ENCODE measurements at regions not wholly inside any gene's neighbourhood (a gene's known extent, or its start where the extent isn't known, plus 50 kb on each side); places are given as distances from the start of the nearest gene placed in this dataset.

DNA sequence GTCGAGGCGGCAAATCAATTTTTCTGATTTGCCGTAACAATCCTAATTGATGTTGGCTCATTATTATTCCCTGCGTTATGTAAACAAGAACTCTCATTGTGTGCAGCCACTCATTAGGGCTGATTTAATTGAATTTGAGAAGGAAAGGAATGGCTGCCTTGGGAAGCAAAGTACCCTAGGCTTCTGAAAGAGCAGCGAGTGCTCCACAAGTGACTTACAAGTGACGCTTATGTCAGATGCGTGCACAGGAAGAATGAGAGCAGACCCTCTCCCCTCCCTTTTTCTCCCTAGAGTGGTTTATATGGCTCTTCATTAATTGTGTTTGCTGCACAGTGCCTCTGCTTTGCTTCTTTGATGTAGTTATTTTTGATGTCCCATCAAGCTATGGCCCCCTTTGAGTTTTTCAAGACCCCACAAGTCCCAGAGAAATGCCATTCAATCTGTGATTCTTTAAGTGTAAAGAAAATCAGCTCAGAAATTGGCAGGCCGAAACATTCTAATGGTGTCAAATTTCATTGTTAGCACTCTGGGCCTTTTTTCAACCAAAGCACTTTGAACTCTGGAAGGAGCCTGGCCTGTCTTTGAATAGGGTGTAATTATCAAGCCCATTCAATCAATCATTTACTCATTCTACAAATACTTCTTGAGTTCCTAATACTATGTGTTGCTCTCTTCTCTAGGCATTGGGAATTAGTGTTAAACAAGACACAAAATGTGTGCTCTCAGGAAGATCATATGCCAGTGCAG is 86.8 kb upstream of the VAV3 start:
- TF ChIP-seq, protein P1, sequence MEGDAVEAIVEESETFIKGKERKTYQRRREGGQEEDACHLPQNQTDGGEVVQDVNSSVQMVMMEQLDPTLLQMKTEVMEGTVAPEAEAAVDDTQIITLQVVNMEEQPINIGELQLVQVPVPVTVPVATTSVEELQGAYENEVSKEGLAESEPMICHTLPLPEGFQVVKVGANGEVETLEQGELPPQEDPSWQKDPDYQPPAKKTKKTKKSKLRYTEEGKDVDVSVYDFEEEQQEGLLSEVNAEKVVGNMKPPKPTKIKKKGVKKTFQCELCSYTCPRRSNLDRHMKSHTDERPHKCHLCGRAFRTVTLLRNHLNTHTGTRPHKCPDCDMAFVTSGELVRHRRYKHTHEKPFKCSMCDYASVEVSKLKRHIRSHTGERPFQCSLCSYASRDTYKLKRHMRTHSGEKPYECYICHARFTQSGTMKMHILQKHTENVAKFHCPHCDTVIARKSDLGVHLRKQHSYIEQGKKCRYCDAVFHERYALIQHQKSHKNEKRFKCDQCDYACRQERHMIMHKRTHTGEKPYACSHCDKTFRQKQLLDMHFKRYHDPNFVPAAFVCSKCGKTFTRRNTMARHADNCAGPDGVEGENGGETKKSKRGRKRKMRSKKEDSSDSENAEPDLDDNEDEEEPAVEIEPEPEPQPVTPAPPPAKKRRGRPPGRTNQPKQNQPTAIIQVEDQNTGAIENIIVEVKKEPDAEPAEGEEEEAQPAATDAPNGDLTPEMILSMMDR (conservative IDR thresholded peaks at IDR 0.05; ENCODE audit: low read depth, low read length), result no peak
- DNase-seq (ENCODE audit: low read depth), result peak; percentile 30
- no peak overlapping the region for H3K4me3 ChIP-seq (ENCODE audit: low read depth, low read length)

DNA sequence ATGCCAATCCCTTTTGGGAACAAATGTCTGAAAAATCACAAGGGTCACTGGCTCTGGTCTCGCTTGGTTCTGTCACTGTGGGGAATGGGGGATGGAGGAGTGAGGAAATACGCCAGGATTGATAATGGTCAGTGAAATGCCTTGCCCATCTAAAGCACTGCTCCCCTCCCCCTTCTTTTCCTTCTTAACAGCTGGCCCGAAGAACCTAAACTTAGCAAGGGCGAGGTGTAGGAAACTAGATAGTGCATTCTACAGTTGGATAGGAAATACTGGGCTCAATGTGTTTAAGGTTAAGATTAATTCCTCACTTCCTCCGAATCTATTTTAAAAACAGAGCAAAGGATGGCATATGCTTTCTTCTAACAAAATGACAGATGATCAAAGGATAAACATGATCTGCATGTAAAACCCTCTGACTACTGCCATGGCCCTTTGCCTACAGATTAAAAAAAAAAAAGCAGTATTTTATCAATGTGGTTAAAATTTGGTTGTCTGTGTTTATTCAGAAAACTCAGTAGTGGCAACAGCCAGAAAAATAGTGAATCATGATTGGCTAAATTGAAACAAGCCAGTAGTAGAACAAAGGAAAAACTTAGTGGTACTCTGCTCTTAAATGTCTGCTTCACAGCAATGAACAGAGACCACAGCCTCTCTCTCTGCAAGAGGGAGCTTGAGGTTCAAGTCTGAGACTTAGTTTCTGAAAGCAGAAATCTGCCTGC is 86.1 kb upstream of the VAV3 start:
- TF ChIP-seq, protein P1 (conservative IDR thresholded peaks at IDR 0.05; ENCODE audit: low read depth, low read length), result no peak
- no peak for DNase-seq (ENCODE audit: low read depth)
- no peak overlapping the region for H3K4me3 ChIP-seq (ENCODE audit: low read depth, low read length)

DNA sequence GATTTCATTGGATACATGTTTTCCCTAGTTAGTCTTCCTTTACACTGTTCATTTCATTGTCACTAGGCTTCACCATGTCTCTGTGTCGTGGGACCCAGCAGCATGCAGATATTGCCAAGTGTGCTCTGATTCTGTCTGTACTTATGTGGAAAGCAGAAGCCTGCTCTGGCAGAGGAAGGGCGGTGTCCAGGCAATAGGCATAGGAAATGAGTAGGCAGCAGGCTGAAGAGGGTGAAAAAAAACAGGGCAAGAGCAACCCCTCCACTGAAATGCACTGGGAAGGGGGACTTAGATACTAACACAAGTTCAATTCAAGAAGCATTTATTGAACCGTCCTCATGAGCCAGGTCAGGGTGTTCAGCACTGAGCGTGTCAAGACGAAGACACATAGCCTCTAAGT is 85.2 kb upstream of the VAV3 start:
- no peak overlapping the region for H3K4me3 ChIP-seq (ENCODE audit: low read depth, low read length)
- TF ChIP-seq, protein P1 (conservative IDR thresholded peaks at IDR 0.05; ENCODE audit: low read depth, low read length), result no peak
- DNase-seq (ENCODE audit: low read depth), result no peak

DNA sequence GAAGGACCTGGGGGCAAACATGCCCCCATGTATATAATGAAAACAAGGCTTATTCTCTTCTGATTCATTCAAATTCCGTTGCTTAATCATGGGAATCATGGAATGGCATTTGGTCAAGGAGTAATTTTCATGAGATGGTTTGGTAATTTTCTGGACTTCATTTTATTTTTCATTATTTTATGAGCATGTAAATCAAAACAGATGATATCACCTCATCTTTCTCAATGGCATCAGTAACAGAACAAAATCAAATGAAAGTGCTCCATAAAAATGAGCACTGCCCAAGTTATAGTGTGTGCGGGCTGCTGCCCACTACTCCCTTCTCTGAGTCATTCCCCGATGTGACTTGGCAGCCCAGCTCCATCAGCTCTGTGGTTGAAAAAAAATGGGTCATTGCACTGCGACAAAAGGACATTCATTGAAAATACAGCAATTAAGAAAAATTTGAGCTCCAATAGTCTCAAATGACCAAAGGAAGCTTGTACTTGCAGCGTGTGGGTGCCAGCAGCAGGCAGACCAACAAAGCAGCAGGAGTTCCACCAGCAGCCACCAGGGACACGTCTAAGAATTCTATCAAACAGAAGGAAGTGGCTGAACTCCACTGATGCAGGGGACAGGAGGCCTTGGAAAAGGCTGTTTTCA is 84.3 kb upstream of the VAV3 start:
- H3K4me3 ChIP-seq (ENCODE audit: low read depth, low read length), result no peak overlapping the region
- TF ChIP-seq, protein P1 (conservative IDR thresholded peaks at IDR 0.05; ENCODE audit: low read depth, low read length), result peak; percentile 65
- peak; percentile 40 for DNase-seq (ENCODE audit: low read depth)

DNA sequence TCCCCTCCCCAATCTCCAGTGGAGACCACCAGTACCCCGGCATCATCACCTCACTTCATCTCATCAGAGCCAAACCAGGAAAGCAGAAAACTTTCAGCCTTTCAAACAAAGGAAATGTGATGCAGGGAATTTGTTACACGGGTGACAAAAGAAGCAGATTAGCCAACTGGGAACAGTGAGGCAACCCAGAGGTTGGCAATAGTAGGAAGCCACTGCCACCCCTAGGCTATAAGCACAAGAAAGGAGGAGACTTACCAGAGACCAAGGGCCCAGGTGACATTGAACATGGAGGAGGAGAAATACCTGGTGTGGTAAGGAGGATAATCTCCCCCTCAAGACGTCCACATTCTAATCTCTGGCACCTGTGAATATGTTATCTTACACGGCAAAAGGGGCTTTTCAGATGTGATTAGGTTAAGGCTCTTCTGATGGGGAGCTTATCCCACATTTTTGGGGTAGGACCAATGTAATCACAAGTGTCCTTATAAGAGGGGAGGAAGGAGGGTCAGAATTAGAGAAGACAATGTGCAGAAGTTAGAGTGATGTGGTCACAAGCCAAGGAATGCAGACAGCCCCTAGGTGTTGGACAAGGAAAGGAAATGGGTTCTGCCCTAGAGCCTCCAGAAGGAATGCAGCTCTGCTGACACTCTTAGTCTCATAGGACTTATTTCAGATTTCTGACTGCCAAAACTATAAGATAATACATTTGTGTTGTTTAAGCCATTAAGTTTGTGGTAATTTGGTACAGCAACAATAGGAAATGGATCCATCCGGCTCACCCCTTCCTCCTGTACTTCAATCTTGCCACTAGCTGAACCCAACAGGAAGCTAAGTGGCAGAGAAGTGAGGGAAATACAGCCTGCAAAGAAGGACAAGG is 83.6 kb upstream of the VAV3 start:
- TF ChIP-seq, protein P1 (conservative IDR thresholded peaks at IDR 0.05; ENCODE audit: low read depth, low read length), result no peak
- DNase-seq (ENCODE audit: low read depth), result no peak
- no peak overlapping the region for H3K4me3 ChIP-seq (ENCODE audit: low read depth, low read length)

DNA sequence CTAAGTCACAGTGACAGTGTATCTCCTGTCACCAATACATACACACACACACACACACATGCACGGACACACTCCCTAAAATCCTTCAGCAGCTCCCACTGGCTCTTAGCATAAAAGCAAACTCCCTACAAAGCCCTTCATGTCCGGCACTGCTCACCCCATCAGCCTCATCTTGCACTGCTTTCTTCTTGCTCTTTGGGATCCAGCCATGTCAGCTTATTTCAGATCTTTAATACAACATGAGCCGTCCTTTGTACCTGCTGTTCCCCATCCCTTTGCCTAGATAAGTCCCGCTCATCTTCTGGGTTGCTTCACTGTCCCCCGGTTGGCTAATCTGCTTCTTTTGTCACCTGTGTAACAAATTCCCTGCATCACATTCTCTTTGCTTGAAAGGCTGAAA is 82.1 kb upstream of the VAV3 start:
- DNase-seq (ENCODE audit: low read depth), result no peak
- no peak overlapping the region for H3K4me3 ChIP-seq (ENCODE audit: low read depth, low read length)
- TF ChIP-seq, protein P1 (conservative IDR thresholded peaks at IDR 0.05; ENCODE audit: low read depth, low read length), result no peak

All from choroid plexus epithelial cell (primary cell).